Testis (tissue), 2 donors: ENCODE measurements at regions not wholly inside any gene's neighbourhood (a gene's known extent, or its start where the extent isn't known, plus 50 kb on each side); places are given as distances from the start of the nearest gene placed in this dataset.

Source experiments
- POLR2A ChIP-seq: fragments of 450-650 bp; IDR thresholded peaks from one replicate; pipeline ENCODE4 v1.6.1; 2017; ENCODE audit warnings: antibody characterized with exemption, mild to moderate bottlenecking, moderate library complexity
- TF ChIP-seq, protein P1 (sequence below), 3 experiments: fragments of 450-650 bp in 2 of 3; fragments of 200-600 bp in 1 of 3; sonication (generic) in 1 of 3; IDR thresholded peaks; one replicate each; pipeline ENCODE4 v1.5.1; 2016 to 2019; ENCODE audit warnings: antibody characterized with exemption in 3 of 3, mild to moderate bottlenecking in 2 of 3, moderate library complexity in 1 of 3

DNA sequence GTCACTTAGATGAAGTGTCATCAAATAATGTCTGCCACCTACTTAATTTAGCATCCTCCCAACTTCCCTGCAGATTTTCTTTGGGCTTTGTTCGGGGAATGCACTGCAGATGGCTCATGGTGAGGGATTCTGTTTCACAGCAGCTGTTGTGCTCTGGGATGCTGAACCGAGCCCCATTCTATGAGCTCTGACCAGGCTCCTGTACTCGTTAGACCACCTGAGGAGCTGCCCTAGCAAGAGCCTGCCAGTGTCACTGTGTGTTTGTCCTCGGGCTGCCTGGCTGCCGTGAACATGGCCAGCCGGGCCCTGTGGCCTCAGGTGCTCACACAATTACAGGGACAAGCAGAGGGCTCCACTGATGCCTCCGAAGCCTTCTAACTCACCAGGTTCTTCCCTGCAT lies 238.8 kb upstream of the ECI2 start:
- TF ChIP-seq POLR2A = no peak
- TF ChIP-seq, protein P1, sequence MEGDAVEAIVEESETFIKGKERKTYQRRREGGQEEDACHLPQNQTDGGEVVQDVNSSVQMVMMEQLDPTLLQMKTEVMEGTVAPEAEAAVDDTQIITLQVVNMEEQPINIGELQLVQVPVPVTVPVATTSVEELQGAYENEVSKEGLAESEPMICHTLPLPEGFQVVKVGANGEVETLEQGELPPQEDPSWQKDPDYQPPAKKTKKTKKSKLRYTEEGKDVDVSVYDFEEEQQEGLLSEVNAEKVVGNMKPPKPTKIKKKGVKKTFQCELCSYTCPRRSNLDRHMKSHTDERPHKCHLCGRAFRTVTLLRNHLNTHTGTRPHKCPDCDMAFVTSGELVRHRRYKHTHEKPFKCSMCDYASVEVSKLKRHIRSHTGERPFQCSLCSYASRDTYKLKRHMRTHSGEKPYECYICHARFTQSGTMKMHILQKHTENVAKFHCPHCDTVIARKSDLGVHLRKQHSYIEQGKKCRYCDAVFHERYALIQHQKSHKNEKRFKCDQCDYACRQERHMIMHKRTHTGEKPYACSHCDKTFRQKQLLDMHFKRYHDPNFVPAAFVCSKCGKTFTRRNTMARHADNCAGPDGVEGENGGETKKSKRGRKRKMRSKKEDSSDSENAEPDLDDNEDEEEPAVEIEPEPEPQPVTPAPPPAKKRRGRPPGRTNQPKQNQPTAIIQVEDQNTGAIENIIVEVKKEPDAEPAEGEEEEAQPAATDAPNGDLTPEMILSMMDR (IDR thresholded peaks at IDR 0.05) = no peak
